Upper lobe of left lung (tissue), 4 donors: ENCODE measurements at regions not wholly inside any gene's neighbourhood (a gene's known extent, or its start where the extent isn't known, plus 50 kb on each side); places are given as distances from the start of the nearest gene placed in this dataset.

ENCODE experiments used
- CTCF ChIP-seq, 6 experiments: fragments of 450-650 bp in 4 of 6; fragments of 200-600 bp in 2 of 6; sonication (generic) in 2 of 6; IDR thresholded peaks; one replicate each; pipeline ENCODE4 v1.5.1; 2016 to 2019; ENCODE audit warnings: antibody characterized with exemption in 6 of 6
- EP300 ChIP-seq, 4 donors: sonication (generic); formaldehyde crosslinking; IDR thresholded peaks; one replicate each; pipeline ENCODE4 v1.5.1; 2017; ENCODE audit warnings: antibody characterized with exemption in 4 of 4, control low read depth in 2 of 4
- POLR2A ChIP-seq, 4 donors: fragments of 450-650 bp; IDR thresholded peaks; one replicate each; pipeline ENCODE4 v1.5.1; 2016 to 2017; ENCODE audit warnings: antibody characterized with exemption in 4 of 4, mild to moderate bottlenecking in 2 of 4
- POLR2AphosphoS5 ChIP-seq, 2 donors: sonication (generic); formaldehyde crosslinking; IDR thresholded peaks; one replicate each; pipeline ENCODE4 v1.5.1; 2017; ENCODE audit warnings: antibody characterized with exemption in 2 of 2

GRCh38 chr2:12884713-12885282, 168.1 kb downstream of the TRIB2 start:
- no peak for TF ChIP-seq CTCF (IDR thresholded peaks at IDR 0.05)
- TF ChIP-seq POLR2A (IDR thresholded peaks at IDR 0.05), result no peak
- peak; percentile 70 to 73 for TF ChIP-seq POLR2AphosphoS5 (IDR thresholded peaks at IDR 0.05)
- peak in 2 of 4 donors; percentile 60 to 83 for TF ChIP-seq EP300 (IDR thresholded peaks at IDR 0.05)
